Hepatic stellate cell (primary cell): ENCODE measurements at regions not wholly inside any gene's neighbourhood (a gene's known extent, or its start where the extent isn't known, plus 50 kb on each side); places are given as distances from the start of the nearest gene placed in this dataset.
"Not testable (repeated sequence)": the region's sequence is repeated elsewhere in the genome, so short reads cannot be mapped to it uniquely, and the experiment has no call there.

Source experiments
- DNase-seq: peaks from one replicate; pipeline ENCODE4 v3.0.0; 2011; ENCODE audit warnings: low spot score

GRCh38 chr3:158026236-158026635 is 80.0 kb downstream of the SHOX2 start:
- DNase-seq, result no peak

- not testable (repeated sequence) for DNase-seq
Measured at GRCh38 chr3:158019897-158020296, 86.3 kb downstream of the SHOX2 start.

- DNase-seq, result no peak
Measured at GRCh38 chr3:158018462-158018861, 87.8 kb downstream of the SHOX2 start.

- no peak for DNase-seq
Measured at GRCh38 chr3:158012901-158013300, 93.3 kb downstream of the SHOX2 start.

- no peak for DNase-seq
Measured at GRCh38 chr3:158005391-158006100, 100.7 kb downstream of the SHOX2 start.

- DNase-seq, result no peak
Measured at GRCh38 chr3:157999246-157999645, 107.0 kb downstream of the SHOX2 start.

- no peak for DNase-seq
Measured at GRCh38 chr3:157982359-157982758, 123.9 kb downstream of the SHOX2 start.

- no peak for DNase-seq
Measured at GRCh38 chr3:157981819-157982218, 124.4 kb downstream of the SHOX2 start.

GRCh38 chr3:157979022-157979421 is 127.2 kb downstream of the SHOX2 start:
- DNase-seq, result no peak

- no peak for DNase-seq
Measured at GRCh38 chr3:157961665-157962064, 144.6 kb downstream of the SHOX2 start.

- DNase-seq, result no peak
Measured at GRCh38 chr3:157958457-157958856, 147.8 kb downstream of the SHOX2 start.

GRCh38 chr3:157956850-157957249 is 149.4 kb downstream of the SHOX2 start:
- DNase-seq, result no peak

GRCh38 chr3:157956176-157956575 is 150.0 kb downstream of the SHOX2 start:
- DNase-seq, result no peak

- no peak for DNase-seq
Measured at GRCh38 chr3:157953565-157953964, 152.7 kb downstream of the SHOX2 start.

GRCh38 chr3:157948605-157949383 is 157.4 kb downstream of the SHOX2 start:
- DNase-seq, result no peak

GRCh38 chr3:157939166-157939565 is 167.1 kb downstream of the SHOX2 start:
- DNase-seq, result no peak

GRCh38 chr3:157938154-157938779 is 168.0 kb downstream of the SHOX2 start:
- DNase-seq, result no peak

- no peak for DNase-seq
Measured at GRCh38 chr3:157931517-157931916, 174.7 kb downstream of the SHOX2 start.

GRCh38 chr3:157930000-157930780 is 176.0 kb downstream of the SHOX2 start:
- no peak for DNase-seq

- DNase-seq, result no peak
Measured at GRCh38 chr3:157926822-157927221, 179.4 kb downstream of the SHOX2 start.

GRCh38 chr3:157922614-157923013 is 183.6 kb downstream of the SHOX2 start:
- DNase-seq, result no peak

GRCh38 chr3:157921811-157922210 is 184.4 kb downstream of the SHOX2 start:
- DNase-seq, result no peak
